ENCODE measurements at regions not wholly inside any gene's neighbourhood (a gene's known extent, or its start where the extent isn't known, plus 50 kb on each side); places are given as distances from the start of the nearest gene placed in this dataset.

DNA sequence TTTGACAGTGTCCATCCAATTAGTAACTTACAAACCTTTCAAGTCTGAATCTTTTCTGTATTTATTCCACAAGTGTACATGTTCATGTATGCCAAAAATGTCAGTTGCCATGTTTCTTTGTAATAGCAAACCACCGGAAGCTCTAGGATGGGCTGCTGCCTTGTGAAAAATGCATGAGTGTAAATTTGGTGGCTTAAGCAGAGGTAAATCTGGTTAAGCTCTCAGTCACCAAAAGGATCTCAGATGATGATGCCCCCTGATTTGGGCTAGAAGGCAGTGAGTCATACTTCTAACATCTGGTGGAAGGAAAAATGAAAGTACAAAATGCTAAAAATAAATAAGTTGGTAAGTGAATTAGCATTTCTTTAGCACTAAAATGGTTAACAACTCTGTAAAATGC lies 567.5 kb downstream of the ELAVL2 start:
- FAIRE-seq (no peak), DNase-seq (ENCODE audit: low spot score in 2 of 2) (no peak)

- FAIRE-seq, result no peak
Observed at GRCh38 chr9:23278561-23278960, 547.5 kb downstream of the ELAVL2 start.

GRCh38 chr9:23287390-23287789 lies 538.6 kb downstream of the ELAVL2 start:
- DNase-seq (ENCODE audit: low spot score in 2 of 2), result no peak
- FAIRE-seq, result no peak

More at GRCh38 chr9:23278561-23278960, 547.5 kb downstream of the ELAVL2 start:
- DNase-seq (ENCODE audit: low spot score in 2 of 2), result no peak

DNA sequence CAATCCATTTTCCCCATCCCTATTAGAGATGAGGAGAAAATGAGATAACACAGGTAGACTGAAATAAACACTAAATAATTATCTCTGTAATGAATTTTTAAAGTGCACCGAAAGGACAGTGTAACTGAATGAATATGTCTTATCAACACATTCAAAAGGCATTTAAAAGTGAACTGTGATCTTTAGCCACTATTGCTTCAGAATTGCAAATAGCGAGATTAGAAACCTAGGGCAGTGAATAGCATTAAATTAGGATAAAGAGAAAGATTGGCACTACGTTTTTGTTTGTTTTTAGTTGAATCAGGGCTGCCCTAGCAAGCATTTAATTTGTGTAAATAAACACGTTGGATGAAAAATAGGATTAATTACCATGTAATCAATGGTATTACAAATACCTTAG lies 537.5 kb downstream of the ELAVL2 start:
- DNase-seq (ENCODE audit: low spot score in 2 of 2), result no peak
- FAIRE-seq, result no peak

GRCh38 chr9:23290973-23291372 lies 535.1 kb downstream of the ELAVL2 start:
- DNase-seq (ENCODE audit: low spot score in 2 of 2), result no peak
- no peak for FAIRE-seq

DNA sequence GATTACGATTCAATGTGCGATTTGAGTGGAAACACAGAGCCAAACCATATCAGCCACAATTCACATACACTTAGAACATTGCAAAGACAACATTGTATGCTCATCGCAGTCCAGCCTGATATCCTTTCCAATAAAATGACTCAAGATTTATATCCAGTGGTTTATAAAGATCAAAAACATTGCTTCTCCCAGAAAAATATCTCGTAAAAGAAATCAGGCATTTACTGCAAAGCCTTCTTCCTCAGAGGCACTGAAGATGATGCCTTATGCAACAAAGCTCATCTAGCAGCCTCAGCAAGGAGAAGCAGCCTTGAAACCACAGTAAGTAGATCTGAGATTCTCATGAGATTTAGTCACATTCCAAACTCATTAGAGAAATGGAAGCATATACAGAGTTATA lies 523.8 kb downstream of the ELAVL2 start:
- no peak for DNase-seq (ENCODE audit: low spot score in 2 of 2)
- FAIRE-seq, result no peak

GRCh38 chr9:23306731-23307130 lies 519.3 kb downstream of the ELAVL2 start:
- no peak for FAIRE-seq
- DNase-seq (ENCODE audit: low spot score in 2 of 2), result no peak

- FAIRE-seq, result no peak
- DNase-seq (ENCODE audit: low spot score in 2 of 2), result no peak
Observed at GRCh38 chr9:23307731-23308513, 518.1 kb downstream of the ELAVL2 start.

DNA sequence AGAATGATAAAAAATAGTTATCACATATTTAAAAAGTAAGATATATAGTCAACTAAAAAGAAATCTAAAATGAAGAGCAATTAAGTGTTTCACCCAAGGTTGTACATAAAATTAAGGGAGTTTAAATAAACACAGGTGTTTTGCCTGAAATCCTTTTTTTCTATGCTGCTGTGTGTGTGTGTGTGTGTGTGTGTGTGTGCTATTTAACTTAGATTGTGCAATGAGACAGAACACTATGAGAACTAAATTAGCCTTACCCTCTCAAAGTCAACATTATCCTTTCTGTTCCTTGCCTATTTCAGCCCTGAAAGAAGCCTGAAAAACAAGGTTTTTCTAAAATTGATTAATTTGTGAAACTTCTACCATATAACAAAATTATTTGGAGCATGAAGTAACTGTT lies 516.2 kb downstream of the ELAVL2 start:
- no peak for FAIRE-seq
- no peak for DNase-seq (ENCODE audit: low spot score in 2 of 2)

GRCh38 chr9:23314247-23314646 lies 511.8 kb downstream of the ELAVL2 start:
- DNase-seq (ENCODE audit: low spot score in 2 of 2), result no peak
- FAIRE-seq, result no peak

DNA sequence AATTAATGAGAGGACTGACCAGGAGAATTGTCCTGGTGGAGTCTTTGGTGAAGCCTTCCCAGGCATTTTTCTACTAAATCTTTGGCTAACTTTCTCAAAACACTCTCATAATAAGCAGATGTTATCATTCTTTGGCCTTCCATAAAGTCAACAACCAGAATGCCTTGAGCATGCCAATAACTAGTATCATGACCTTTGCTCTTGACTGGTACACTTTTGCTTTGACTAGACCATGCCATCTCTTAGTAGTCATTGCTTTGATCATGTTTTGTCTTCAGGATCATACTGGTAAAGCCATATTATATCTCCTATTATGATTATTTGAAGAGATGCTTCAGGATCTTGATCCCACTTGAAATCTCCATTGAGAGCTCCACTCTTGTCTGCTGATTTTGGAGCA lies 506.9 kb downstream of the ELAVL2 start:
- DNase-seq (ENCODE audit: low spot score in 2 of 2) (no peak), FAIRE-seq (no peak)

DNA sequence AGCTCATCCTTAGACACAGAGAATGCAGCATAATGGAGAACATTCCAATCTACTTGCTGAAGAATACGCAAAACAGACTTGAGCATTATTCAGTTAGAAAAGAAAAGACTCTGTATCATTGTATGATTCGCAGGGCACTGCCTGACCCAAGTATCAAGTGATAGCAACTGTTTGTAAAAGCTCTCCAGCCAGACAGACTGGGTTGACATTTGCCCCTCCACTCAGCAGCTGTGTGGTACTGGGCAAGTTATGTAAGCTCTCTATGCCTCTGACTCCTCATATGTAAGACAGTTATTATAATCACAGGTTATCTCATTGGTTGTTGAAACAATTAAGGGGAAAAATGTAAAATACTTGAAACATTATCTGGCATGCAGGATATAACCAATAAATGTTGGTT lies 505.0 kb downstream of the ELAVL2 start:
- no peak for FAIRE-seq
- DNase-seq (ENCODE audit: low spot score in 2 of 2), result no peak

DNA sequence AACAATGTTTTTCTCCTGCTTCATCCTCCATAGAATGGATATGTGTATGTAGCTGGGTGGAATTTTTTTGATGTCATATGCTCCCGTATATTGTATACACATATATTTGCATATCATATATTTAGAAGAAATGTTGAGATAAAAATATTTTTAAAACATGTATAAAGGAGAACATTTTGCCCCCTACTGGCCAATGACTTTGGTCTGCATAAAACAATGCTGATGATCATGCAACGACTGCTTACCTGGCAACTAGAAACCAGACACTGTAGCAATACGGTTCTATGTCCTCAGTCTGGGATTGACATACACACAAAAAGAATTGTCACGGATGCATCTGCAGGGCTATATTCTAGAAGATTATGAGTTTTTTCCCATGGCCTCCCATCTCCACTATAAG lies 503.6 kb downstream of the ELAVL2 start:
- FAIRE-seq (no peak), DNase-seq (ENCODE audit: low spot score in 2 of 2) (no peak)

- DNase-seq (ENCODE audit: low spot score in 2 of 2) (no peak), FAIRE-seq (no peak)
Observed at GRCh38 chr9:23324511-23324910, 501.5 kb downstream of the ELAVL2 start.

DNA sequence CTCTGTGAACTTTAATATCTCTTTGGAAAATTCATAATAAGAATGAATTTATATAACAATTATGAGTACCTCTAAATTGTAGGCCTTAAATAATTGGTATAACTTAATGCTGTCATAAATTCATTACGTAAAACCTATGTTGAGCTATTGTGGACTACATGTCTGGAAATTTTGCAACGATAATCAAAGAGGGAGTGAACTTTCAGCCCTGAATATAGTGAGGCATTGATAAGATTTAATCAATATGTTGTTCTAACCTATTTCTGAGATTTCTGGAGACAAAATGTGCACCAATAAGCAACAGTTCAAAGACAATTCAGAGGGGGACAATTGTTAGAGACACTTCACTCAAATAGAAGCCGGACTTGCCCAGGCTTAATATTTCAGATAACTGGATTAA lies 499.4 kb downstream of the ELAVL2 start:
- DNase-seq (ENCODE audit: low spot score in 2 of 2), result no peak
- no peak for FAIRE-seq

GRCh38 chr9:23341346-23341745 lies 484.7 kb downstream of the ELAVL2 start:
- FAIRE-seq (no peak), DNase-seq (ENCODE audit: low spot score in 2 of 2) (no peak)

DNA sequence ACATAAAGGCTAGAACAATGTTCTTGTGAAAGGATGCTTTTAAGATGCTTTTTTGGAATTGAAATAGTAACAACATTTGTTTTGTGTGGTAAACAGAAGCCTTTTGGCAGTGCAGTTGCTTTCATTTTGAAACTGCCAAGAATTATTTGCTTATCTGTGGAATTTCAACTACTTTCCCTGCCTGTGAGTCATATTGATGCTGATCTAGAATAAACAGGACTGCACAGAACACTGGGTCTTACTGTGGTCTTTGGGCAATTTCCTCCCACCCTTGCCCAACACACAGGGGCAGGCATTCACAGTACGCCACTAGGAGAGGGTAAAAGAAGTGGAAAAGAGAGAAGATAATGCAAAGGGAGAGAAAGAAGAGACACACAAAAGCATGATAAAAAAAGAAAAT lies 483.7 kb downstream of the ELAVL2 start:
- DNase-seq (ENCODE audit: low spot score in 2 of 2) (peak in 1 of 2 donors; percentile 6), FAIRE-seq (no peak)

GRCh38 chr9:23343226-23343625 lies 482.8 kb downstream of the ELAVL2 start:
- DNase-seq (ENCODE audit: low spot score in 2 of 2) (no peak), FAIRE-seq (no peak)

- no peak for DNase-seq (ENCODE audit: low spot score in 2 of 2)
- no peak for FAIRE-seq
Observed at GRCh38 chr9:23361096-23361495, 464.9 kb downstream of the ELAVL2 start.

- DNase-seq (ENCODE audit: low spot score in 2 of 2) (no peak), FAIRE-seq (no peak)
Observed at GRCh38 chr9:23372703-23373102, 453.3 kb downstream of the ELAVL2 start.

DNA sequence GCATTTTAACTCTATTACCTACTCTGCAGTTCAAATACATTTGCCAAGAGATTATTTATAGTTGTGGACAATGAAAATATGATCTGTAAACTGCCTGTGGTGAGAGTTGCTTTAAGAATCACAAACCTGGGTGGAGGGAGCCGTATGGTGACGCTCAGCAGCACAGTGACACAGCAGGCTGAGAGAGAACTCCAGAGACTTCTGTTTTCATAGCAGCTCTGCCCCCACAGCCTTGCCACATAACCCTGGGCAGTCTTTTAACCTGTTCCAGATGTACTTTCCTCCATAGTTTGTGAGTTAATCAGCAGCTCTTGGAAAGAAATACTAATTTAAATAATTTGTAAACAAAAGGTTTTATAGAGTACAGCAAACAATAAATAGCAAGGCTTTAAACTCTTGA lies 450.5 kb downstream of the ELAVL2 start:
- DNase-seq (ENCODE audit: low spot score in 2 of 2) (no peak), FAIRE-seq (no peak)

DNA sequence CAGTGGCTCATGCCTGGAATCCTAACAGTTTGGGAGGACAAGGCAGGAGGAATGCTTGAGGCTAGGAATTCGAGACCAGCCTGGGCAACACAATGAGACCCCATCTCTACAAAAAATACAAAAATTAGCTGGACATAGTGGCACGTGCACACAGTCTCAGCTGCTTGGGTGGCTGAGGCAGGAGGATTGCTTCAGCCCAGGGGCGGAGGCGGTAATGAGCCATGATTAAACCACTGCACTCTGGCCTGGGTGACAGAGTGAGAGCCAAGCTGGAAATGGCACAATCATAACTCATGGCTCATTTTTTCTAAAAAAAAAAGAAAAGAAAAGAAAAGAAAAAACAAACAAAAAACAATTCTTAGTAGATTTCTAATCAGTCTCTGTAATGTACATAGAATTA lies 446.2 kb downstream of the ELAVL2 start:
- DNase-seq (ENCODE audit: low spot score in 2 of 2) (no peak), FAIRE-seq (no peak)

- DNase-seq (ENCODE audit: low spot score in 2 of 2) (no peak), FAIRE-seq (no peak)
Observed at GRCh38 chr9:23380821-23381220, 445.2 kb downstream of the ELAVL2 start.
